A673 (cell line): ENCODE measurements at regions not wholly inside any gene's neighbourhood (a gene's known extent, or its start where the extent isn't known, plus 50 kb on each side); places are given as distances from the start of the nearest gene placed in this dataset.

Source experiments
- BruUV-seq: library from RNA; stranded (reverse); fragments of 400-500 nt; replicated peaks from 2 replicates; lab custom pipeline; 2021; lab: Mats Ljungman, UMichigan
- CTCF ChIA-PET: fragments of 300-600 bp; sonication (Branson Sonifier 250); formaldehyde crosslinking; loops from one replicate; lab custom pipeline; 2022; ENCODE audit warnings: antibody characterized with exemption; lab: Charles Lee
- POLR2A ChIA-PET: fragments of 300-600 bp; sonication (Branson Sonifier 250); formaldehyde crosslinking; loops from one replicate; lab custom pipeline; 2022; ENCODE audit warnings: antibody characterized with exemption; ENCODE audit not compliant: low non-redundant PET; lab: Charles Lee
- DNase-seq: peaks from one replicate; pipeline ENCODE4 v3.0.0-alpha.2; 2015; ENCODE audit warnings: low spot score
- H3K27ac ChIP-seq: fragments of 200-600 bp; sonication (generic); 2 replicates; pipeline ENCODE4 v1.5.1; 2016; ENCODE audit warnings: mixed run types, low read depth, mild to moderate bottlenecking, mixed read lengths, antibody characterized with exemption, low read length; ENCODE audit not compliant: poor library complexity, severe bottlenecking
- H3K27me3 ChIP-seq: fragments of 200-600 bp; sonication (generic); replicated peaks from 2 replicates; pipeline ENCODE4 v1.6.1; 2017; ENCODE audit warnings: mixed run types, low read depth, mild to moderate bottlenecking, mixed read lengths, antibody characterized with exemption, low read length; ENCODE audit not compliant: insufficient read depth, poor library complexity
- H3K36me3 ChIP-seq: fragments of 200-600 bp; sonication (generic); 2 replicates; pipeline ENCODE4 v1.6.1; 2016; ENCODE audit warnings: mixed run types, mild to moderate bottlenecking, mixed read lengths, antibody characterized with exemption, low read length; ENCODE audit not compliant: insufficient read depth, poor library complexity, severe bottlenecking
- H3K4me1 ChIP-seq: fragments of 200-600 bp; sonication (generic); 2 replicates; pipeline ENCODE4 v1.6.1; 2017; ENCODE audit warnings: mixed run types, mild to moderate bottlenecking, mixed read lengths, antibody characterized with exemption, low read length; ENCODE audit not compliant: insufficient read depth, poor library complexity, severe bottlenecking
- H3K4me3 ChIP-seq: fragments of 200-600 bp; sonication (generic); 2 replicates; pipeline ENCODE4 v1.5.1; 2016; ENCODE audit warnings: low read depth, mixed run types, mild to moderate bottlenecking, mixed read lengths, low read length; ENCODE audit not compliant: poor library complexity, severe bottlenecking
- H3K9me3 ChIP-seq: fragments of 200-600 bp; sonication (generic); 2 replicates; pipeline ENCODE4 v1.6.1; 2016; ENCODE audit warnings: mixed run types, low read depth, mild to moderate bottlenecking, mixed read lengths, antibody characterized with exemption, low read length; ENCODE audit not compliant: poor library complexity, severe bottlenecking
- EZH2 ChIP-seq: fragments of 200-600 bp; sonication (generic); IDR thresholded peaks from 2 replicates; pipeline ENCODE4 v1.6.1; 2017; ENCODE audit warnings: borderline replicate concordance, low read depth, mild to moderate bottlenecking, mixed read lengths, antibody characterized with exemption, low read length; ENCODE audit not compliant: poor library complexity, severe bottlenecking
- intact Hi-C: fragments of 100-400 bp; cut with micrococcal nuclease; formaldehyde crosslinking; loops from one replicate; pipeline ENCODE4 v1.10.0; 2022; ENCODE audit not compliant: unreplicated experiment
- TF ChIP-seq, protein P1 (sequence below): fragments of 300-800, 200-600 bp; sonication (generic); conservative IDR thresholded peaks from 2 replicates; pipeline ENCODE4 v1.5.1; 2017; ENCODE audit warnings: low read depth, mild to moderate bottlenecking, antibody characterized with exemption, low read length, moderate library complexity, mixed read lengths

DNA sequence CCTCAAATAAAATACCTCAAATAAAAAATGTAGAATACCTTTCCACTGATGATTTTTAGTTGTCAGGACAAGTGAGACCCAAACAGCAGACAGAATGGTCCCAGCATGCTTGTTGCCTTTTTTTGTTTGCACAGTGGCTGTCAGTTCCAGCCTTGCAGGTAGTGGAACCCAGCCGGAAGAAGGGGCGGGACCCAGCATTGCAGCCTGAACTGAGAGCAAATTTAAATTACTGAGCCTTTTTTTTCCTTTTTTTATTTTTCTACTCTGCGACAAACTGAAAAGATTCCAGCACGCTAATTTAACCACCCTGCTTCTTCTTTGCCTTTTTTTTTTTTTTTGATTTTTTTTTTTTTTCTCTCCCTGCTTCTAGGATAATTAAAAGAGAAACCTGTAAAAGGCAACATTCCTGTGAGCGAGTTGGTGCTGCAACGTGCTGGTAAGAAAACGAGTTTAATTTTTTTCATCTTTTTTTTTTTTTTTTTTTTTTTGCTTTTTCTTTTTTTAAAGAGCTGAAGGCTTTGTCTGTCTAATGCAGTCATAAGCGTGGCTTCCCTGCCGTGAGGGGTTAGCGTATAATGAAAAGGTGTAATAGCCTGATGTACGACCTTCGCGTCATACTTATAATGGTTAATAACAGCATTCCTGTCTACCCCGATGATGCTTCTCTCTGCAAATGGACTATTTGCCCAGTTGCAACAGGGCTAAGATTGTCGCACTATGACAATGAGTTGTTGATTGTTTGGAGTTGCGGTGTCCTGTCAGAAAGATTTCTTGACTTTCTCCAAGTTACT, 555.3 kb upstream of the CELF2 start:
- POLR2A ChIA-PET = no interaction called here
- TF ChIP-seq EZH2 = no peak
- TF ChIP-seq, protein P1, sequence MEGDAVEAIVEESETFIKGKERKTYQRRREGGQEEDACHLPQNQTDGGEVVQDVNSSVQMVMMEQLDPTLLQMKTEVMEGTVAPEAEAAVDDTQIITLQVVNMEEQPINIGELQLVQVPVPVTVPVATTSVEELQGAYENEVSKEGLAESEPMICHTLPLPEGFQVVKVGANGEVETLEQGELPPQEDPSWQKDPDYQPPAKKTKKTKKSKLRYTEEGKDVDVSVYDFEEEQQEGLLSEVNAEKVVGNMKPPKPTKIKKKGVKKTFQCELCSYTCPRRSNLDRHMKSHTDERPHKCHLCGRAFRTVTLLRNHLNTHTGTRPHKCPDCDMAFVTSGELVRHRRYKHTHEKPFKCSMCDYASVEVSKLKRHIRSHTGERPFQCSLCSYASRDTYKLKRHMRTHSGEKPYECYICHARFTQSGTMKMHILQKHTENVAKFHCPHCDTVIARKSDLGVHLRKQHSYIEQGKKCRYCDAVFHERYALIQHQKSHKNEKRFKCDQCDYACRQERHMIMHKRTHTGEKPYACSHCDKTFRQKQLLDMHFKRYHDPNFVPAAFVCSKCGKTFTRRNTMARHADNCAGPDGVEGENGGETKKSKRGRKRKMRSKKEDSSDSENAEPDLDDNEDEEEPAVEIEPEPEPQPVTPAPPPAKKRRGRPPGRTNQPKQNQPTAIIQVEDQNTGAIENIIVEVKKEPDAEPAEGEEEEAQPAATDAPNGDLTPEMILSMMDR = no peak
- Histone ChIP-seq H3K4me3 (no peak overlapping the region), H3K4me1 (no peaks in the 10 kb centered on the region), H3K27ac (no peak overlapping the region), H3K36me3 (no peaks in the 10 kb centered on the region), H3K27me3 (no peaks in the 10 kb centered on the region), H3K9me3 (no peaks in the 10 kb centered on the region)
- CTCF ChIA-PET = no interaction called here
- BruUV-seq = no TSS peak
- DNase-seq = no peak
- intact Hi-C loops = no loop called here

DNA sequence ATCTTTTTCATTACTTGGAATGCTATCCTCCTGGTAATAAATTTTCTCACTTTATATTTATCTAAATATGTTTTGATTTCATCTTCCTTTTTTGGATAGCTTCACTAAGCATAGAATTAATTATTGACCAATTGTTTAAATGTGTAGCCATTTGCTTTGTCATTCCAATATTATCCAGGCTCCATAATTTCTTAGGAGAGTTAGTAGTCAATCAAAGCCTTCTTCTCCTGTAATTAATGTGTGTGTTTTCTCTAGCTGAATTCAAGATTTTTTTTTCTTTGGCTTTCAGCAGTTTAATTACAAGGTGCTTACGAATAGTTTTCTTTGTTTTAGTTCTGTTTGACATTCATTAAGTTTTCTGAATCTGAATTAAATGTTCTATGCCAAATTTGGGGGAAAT, 545.9 kb upstream of the CELF2 start:
- ChIA-PET POLR2A (no interaction called here), CTCF (no interaction called here)
- no peaks in the 10 kb centered on the region for H3K36me3 ChIP-seq
- H3K27me3 ChIP-seq = no peaks in the 10 kb centered on the region
- H3K27ac ChIP-seq = no peak overlapping the region
- no peak for DNase-seq
- H3K4me3 ChIP-seq = no peak overlapping the region
- H3K9me3 ChIP-seq = no peaks in the 10 kb centered on the region
- intact Hi-C loops = no loop called here
- no peak for TF ChIP-seq EZH2
- TF ChIP-seq, protein P1 = no peak
- H3K4me1 ChIP-seq = no peaks in the 10 kb centered on the region
- BruUV-seq = no TSS peak

DNA sequence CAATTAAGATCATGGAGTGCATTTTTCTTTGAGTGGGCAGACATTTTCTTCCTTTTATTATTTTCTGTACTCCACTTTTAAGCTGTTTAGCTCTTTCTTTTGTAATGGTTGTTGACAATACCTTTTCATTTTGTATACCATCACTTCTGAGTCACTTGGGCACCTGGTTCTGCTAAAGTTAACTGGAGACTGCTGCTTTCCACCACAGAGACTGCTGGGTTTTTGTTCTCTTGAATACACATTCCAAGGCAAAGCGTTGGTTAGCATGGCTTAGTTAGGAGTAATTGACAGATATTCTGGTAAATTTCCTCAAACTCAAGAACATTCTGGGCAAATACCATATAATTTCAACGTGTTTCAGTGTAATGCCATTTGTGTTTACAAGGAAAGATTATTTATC, 541.9 kb upstream of the CELF2 start:
- Histone ChIP-seq H3K27ac (no peak overlapping the region), H3K4me1 (no peaks in the 10 kb centered on the region), H3K9me3 (no peaks in the 10 kb centered on the region), H3K36me3 (no peaks in the 10 kb centered on the region), H3K4me3 (no peak overlapping the region), H3K27me3 (no peaks in the 10 kb centered on the region)
- DNase-seq = no peak
- BruUV-seq = no TSS peak
- POLR2A ChIA-PET = no interaction called here
- intact Hi-C loops = no loop called here
- TF ChIP-seq, protein P1 = no peak
- TF ChIP-seq EZH2 = no peak
- CTCF ChIA-PET = no interaction called here
